RWPE1 (cell line): ENCODE measurements at regions not wholly inside any gene's neighbourhood (a gene's known extent, or its start where the extent isn't known, plus 50 kb on each side); places are given as distances from the start of the nearest gene placed in this dataset.

Experiments
- CTCF ChIA-PET: fragments of 350-600 bp; sonication (Branson Sonifier 250); formaldehyde crosslinking; extraction: SDS; loops from one replicate; lab custom pipeline; 2021; lab: Yijun Ruan, JAX
- POLR2A ChIA-PET: fragments of 400-600 bp; formaldehyde crosslinking; extraction: SDS; loops from one replicate; lab custom pipeline; 2020; ENCODE audit warnings: antibody characterized with exemption; ENCODE audit not compliant: low non-redundant PET; lab: Yijun Ruan, JAX
- DNase-seq: peaks from one replicate; pipeline ENCODE4 v3.0.0; 2012; ENCODE audit warnings: low spot score
- H3K27ac ChIP-seq: fragments of 450-650 bp; 2 replicates; pipeline ENCODE4 v1.5.1; 2017
- TF ChIP-seq, protein P1 (sequence below): fragments of 450-650 bp; conservative IDR thresholded peaks from 2 replicates; pipeline ENCODE4 v1.5.1; 2017; ENCODE audit warnings: low read depth, mild to moderate bottlenecking

DNA sequence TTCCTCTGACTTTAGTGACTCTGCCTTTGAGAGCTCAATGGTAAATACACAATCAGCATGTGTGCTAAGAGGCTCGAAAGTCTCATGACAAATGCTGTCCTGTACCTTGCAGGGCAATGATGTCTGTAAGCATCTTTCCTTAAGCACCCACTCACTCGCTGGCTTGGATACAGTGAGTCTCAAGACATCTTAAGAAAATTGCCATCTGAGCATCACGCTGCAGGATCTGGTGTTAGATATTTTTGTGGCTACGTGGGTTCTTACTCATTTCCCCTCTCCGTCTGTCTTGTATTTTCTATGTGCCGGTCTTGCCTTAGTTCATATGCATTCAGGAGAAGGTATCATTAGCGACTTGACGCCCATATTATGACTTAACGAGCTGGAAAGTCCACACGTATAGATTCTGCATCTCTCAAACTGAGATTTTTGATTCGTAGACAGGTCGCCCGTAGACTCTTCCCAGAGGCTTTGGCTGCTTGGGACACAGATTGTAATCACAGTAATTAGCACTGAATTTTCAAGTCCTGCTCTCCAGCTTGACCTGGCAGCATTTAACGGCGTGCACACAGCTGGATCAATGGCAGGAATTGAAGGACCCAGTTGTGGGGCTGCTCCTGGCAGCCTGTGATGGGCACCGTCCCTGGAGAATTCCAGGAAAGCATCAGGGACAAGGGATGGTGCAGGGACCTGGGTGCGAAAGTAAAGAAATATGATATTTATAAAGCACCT lies 231.2 kb downstream of the ZIC5 start:
- DNase-seq = no peak
- no peak overlapping the region for H3K27ac ChIP-seq
- ChIA-PET POLR2A (no interaction called here), CTCF (no interaction called here)
- TF ChIP-seq, protein P1, sequence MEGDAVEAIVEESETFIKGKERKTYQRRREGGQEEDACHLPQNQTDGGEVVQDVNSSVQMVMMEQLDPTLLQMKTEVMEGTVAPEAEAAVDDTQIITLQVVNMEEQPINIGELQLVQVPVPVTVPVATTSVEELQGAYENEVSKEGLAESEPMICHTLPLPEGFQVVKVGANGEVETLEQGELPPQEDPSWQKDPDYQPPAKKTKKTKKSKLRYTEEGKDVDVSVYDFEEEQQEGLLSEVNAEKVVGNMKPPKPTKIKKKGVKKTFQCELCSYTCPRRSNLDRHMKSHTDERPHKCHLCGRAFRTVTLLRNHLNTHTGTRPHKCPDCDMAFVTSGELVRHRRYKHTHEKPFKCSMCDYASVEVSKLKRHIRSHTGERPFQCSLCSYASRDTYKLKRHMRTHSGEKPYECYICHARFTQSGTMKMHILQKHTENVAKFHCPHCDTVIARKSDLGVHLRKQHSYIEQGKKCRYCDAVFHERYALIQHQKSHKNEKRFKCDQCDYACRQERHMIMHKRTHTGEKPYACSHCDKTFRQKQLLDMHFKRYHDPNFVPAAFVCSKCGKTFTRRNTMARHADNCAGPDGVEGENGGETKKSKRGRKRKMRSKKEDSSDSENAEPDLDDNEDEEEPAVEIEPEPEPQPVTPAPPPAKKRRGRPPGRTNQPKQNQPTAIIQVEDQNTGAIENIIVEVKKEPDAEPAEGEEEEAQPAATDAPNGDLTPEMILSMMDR = no peak

- DNase-seq = no peak
- CTCF ChIA-PET = no interaction called here
- no peak overlapping the region for H3K27ac ChIP-seq
- TF ChIP-seq, protein P1 = no peak
- POLR2A ChIA-PET = no interaction called here
Observed at GRCh38 chr13:99738626-99739025, 232.9 kb downstream of the ZIC5 start.

DNA sequence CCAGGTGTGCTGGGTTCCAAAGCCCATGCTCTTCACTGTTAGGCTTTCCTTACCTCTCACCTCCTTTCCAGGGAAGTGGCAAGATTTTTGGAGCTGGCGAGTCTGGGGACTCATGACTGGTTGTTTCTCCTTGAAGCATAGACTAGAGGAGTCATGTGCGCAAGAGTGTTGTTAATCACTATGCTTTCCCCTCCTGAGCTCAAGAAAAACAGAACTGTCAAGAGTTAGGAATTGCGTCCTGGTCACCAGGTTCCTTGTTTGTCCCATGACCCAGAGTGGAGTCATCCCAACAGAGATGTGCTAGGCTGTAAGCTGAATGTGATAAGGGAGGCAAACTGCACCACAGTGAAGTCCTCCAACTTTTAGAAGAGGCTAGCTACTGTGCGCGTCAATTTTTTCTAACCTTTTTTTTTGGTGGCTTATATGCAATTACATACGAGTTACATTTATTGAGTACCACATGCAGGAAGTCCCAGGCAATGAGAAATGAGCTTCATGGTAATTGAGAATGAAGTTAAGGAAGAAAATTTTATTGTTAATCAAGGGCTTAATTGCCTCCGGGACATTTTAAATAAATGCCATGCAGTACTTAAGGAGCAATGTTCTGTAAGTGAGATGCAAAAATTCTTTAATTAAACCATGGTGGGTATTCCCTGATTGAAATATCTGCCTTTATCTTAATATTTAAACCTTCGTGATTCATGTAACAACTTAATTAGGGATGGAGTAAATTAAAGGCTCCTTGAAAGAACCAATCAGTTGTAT lies 233.9 kb downstream of the ZIC5 start:
- no peak for DNase-seq
- TF ChIP-seq, protein P1 = no peak
- CTCF ChIA-PET = no interaction called here
- POLR2A ChIA-PET = no interaction called here
- no peak overlapping the region for H3K27ac ChIP-seq

DNA sequence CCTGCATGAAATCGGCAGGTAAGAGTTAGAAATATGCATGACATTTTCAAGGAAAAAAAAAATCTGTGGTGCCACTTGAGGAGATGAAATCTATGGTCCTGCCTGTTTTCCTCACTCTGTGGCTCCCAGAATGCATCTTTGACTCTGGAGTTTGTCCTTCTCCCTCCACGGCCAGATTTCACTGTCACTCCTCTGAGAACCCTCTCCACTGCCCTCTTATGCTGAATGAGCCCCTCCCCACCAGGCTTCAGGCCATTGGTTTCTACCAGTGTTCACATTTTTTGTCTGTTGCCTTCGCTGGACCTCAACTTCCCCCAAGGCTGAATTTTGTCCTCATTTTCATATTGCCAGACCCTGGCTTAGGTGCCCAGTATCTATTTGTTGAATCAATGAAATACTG lies 235.0 kb downstream of the ZIC5 start:
- no peak overlapping the region for H3K27ac ChIP-seq
- TF ChIP-seq, protein P1 = no peak
- no peak for DNase-seq
- ChIA-PET CTCF (no interaction called here), POLR2A (no interaction called here)

- H3K27ac ChIP-seq = no peak overlapping the region
- ChIA-PET POLR2A (no interaction called here), CTCF (no interaction called here)
- TF ChIP-seq, protein P1 = no peak
- DNase-seq = no peak
Observed at GRCh38 chr13:99734013-99734693, 232.9 kb downstream of the TM9SF2 start.

DNA sequence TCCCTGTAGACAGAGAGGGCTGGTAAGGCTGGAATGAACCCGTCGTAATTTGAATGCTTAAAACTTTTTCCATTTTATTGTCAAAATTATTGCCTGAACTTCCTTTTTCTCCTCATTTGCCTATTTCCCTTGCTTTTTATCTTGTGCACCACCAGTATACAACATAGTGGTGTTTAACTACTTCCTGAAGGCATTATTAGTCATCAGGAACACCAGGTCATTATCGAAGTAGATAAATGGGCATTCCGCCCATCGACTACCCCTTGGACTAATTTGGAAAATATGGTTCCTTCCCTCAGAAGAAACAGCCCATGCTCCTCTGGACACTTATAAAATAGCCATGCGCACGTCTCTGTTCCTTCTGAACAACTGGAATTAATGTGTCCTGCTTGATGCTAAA lies 232.1 kb downstream of the TM9SF2 start:
- no peak for DNase-seq
- TF ChIP-seq, protein P1 = no peak
- CTCF ChIA-PET = no interaction called here
- POLR2A ChIA-PET = no interaction called here
- no peak overlapping the region for H3K27ac ChIP-seq
